IMR-90 (cell line): ENCODE measurements at regions not wholly inside any gene's neighbourhood (a gene's known extent, or its start where the extent isn't known, plus 50 kb on each side); places are given as distances from the start of the nearest gene placed in this dataset.

Experiments used
- ATAC-seq: fragments of 200-7000 bp; cut with Tn5 transposase; 2 replicates; pipeline ENCODE4 v1.9.1; 2020; ENCODE audit warnings: low read depth, mild to moderate bottlenecking, moderate library complexity
- BruUV-seq: library from RNA; stranded (reverse); fragments of 400-500 nt; replicated peaks from 2 replicates; lab custom pipeline; 2021; lab: Mats Ljungman, UMichigan
- CTCF ChIA-PET: fragments of 300-600 bp; formaldehyde crosslinking; extraction: SDS; loops from one replicate; lab custom pipeline; 2021; ENCODE audit warnings: antibody characterized with exemption; lab: Yijun Ruan, JAX
- POLR2A ChIA-PET: fragments of 300-600 bp; sonication (Branson Sonifier 250); formaldehyde crosslinking; loops from one replicate; lab custom pipeline; 2022; ENCODE audit warnings: antibody characterized with exemption; ENCODE audit not compliant: unreplicated experiment; lab: Charles Lee
- DNase-seq: peaks from one replicate; pipeline ENCODE4 v3.0.0; 2013
- H2AFZ ChIP-seq: replicated peaks from 2 replicates; pipeline ENCODE3; 2013; ENCODE audit warnings: low read length, mild to moderate bottlenecking; ENCODE audit not compliant: poor library complexity
- H2AK5ac ChIP-seq: 2 replicates; pipeline ENCODE4 v1.6.1; 2013; ENCODE audit warnings: low read depth, low read length, inconsistent platforms
- H2AK9ac ChIP-seq: replicated peaks from 2 replicates; pipeline ENCODE3; 2013; ENCODE audit warnings: mild to moderate bottlenecking, low read depth, low read length, moderate library complexity; ENCODE audit not compliant: poor library complexity
- H2BK120ac ChIP-seq: 2 replicates; pipeline ENCODE4 v1.6.1; 2013; ENCODE audit warnings: low read depth, low read length, inconsistent platforms
- H2BK15ac ChIP-seq: 3 replicates; pipeline ENCODE4 v1.6.1; 2013; ENCODE audit warnings: low read depth, low read length, inconsistent platforms
- H2BK20ac ChIP-seq: 2 replicates; pipeline ENCODE4 v1.6.1; 2013; ENCODE audit warnings: low read depth, mild to moderate bottlenecking, inconsistent platforms, low read length, moderate library complexity
- H2BK5ac ChIP-seq: 2 replicates; pipeline ENCODE4 v1.6.1; 2013; ENCODE audit warnings: mild to moderate bottlenecking, low read depth, low read length, inconsistent platforms; ENCODE audit not compliant: poor library complexity, severe bottlenecking
- H3K14ac ChIP-seq: replicated peaks from 2 replicates; pipeline ENCODE4 v1.6.1; 2013; ENCODE audit warnings: low read depth, low read length, inconsistent platforms
- H3K18ac ChIP-seq: 2 replicates; pipeline ENCODE4 v1.6.1; 2013; ENCODE audit warnings: low read depth, low read length, control low read depth
- H3K23ac ChIP-seq: 2 replicates; pipeline ENCODE4 v1.6.1; 2013; ENCODE audit warnings: low read depth, low read length, inconsistent platforms
- H3K27ac ChIP-seq: 2 replicates; pipeline ENCODE4 v1.5.1; 2013; ENCODE audit warnings: mild to moderate bottlenecking, control low read depth, low read length; ENCODE audit not compliant: insufficient read depth
- H3K27me3 ChIP-seq: 2 replicates; pipeline ENCODE4 v1.6.1; 2013; ENCODE audit warnings: low read length; ENCODE audit not compliant: control insufficient read depth, insufficient read depth
- H3K36me3 ChIP-seq: 2 replicates; pipeline ENCODE4 v1.6.1; 2013; ENCODE audit warnings: low read length, mixed read lengths; ENCODE audit not compliant: control insufficient read depth, insufficient read depth
- H3K4ac ChIP-seq: 2 replicates; pipeline ENCODE4 v1.6.1; 2013; ENCODE audit warnings: low read depth, low read length, inconsistent platforms
- H3K4me1 ChIP-seq: 2 replicates; pipeline ENCODE4 v1.6.1; 2013; ENCODE audit warnings: low read length, mixed read lengths; ENCODE audit not compliant: control insufficient read depth, insufficient read depth
- H3K4me2 ChIP-seq: 2 replicates; pipeline ENCODE4 v1.6.1; 2013; ENCODE audit warnings: low read depth, mild to moderate bottlenecking, control low read depth, low read length, moderate library complexity
- H3K4me3 ChIP-seq: 2 replicates; pipeline ENCODE4 v1.5.1; 2013; ENCODE audit warnings: low read depth, mild to moderate bottlenecking, control low read depth, low read length, moderate library complexity; ENCODE audit not compliant: insufficient read depth
- H3K56ac ChIP-seq: 2 replicates; pipeline ENCODE4 v1.6.1; 2013; ENCODE audit warnings: low read length, inconsistent platforms; ENCODE audit not compliant: insufficient read depth; ENCODE audit errors: extremely low read depth
- H3K79me1 ChIP-seq, 2 experiments: 2 replicates each; pipeline ENCODE4 v1.6.1; 2013; ENCODE audit warnings: low read length in 2 of 2, inconsistent platforms in 1 of 2, low read depth in 1 of 2
- H3K9ac ChIP-seq: 2 replicates; pipeline ENCODE4 v1.6.1; 2013; ENCODE audit warnings: low read depth, low read length, control low read depth
- H3K9me1 ChIP-seq: 2 replicates; pipeline ENCODE4 v1.6.1; 2013; ENCODE audit warnings: low read length, inconsistent platforms; ENCODE audit not compliant: insufficient read depth
- H3K9me3 ChIP-seq: 2 replicates; pipeline ENCODE4 v1.6.1; 2013; ENCODE audit warnings: low read length; ENCODE audit not compliant: control insufficient read depth, insufficient read depth
- H4K20me1 ChIP-seq: 2 replicates; pipeline ENCODE4 v1.6.1; 2013; ENCODE audit warnings: low read length, inconsistent platforms; ENCODE audit not compliant: insufficient read depth
- H4K5ac ChIP-seq: 2 replicates; pipeline ENCODE4 v1.6.1; 2013; ENCODE audit warnings: mild to moderate bottlenecking, low read depth, low read length, control low read depth
- H4K8ac ChIP-seq, 2 experiments: 2 replicates each; pipeline ENCODE4 v1.6.1; 2013; ENCODE audit warnings: low read depth in 2 of 2, low read length in 2 of 2, control low read depth in 1 of 2, inconsistent platforms in 1 of 2
- H4K91ac ChIP-seq: 2 replicates; pipeline ENCODE4 v1.6.1; 2013; ENCODE audit warnings: low read depth, low read length, inconsistent platforms; ENCODE audit not compliant: insufficient read depth
- BHLHE40 ChIP-seq: fragments of 150-350 bp; IDR thresholded peaks from 2 replicates; pipeline ENCODE4 v1.6.1; 2016; ENCODE audit warnings: mild to moderate bottlenecking, low read depth, low read length
- CHD1 ChIP-seq: IDR thresholded peaks from 2 replicates; pipeline ENCODE4 v1.6.1; 2012; ENCODE audit warnings: low read depth, low read length, improper control_type of control experiment
- RCOR1 ChIP-seq: IDR thresholded peaks from 2 replicates; pipeline ENCODE4 v1.6.1; 2012; ENCODE audit warnings: mild to moderate bottlenecking, low read length, improper control_type of control experiment; ENCODE audit not compliant: insufficient replicate concordance
- WGBS, 2 experiments: methylation state at CpG; one replicate each; pipeline versions ENCODE4 v1.1.5 to v1.1.7; 2013; ENCODE audit warnings: missing lambda C conversion rate in 2 of 2; ENCODE audit not compliant: insufficient read length in 1 of 2; ENCODE audit errors: extremely low coverage in 2 of 2; 5-methylcytosine and 5-hydroxymethylcytosine counted together
- dilution Hi-C: fragments of 300-500 bp; cut with HindIII; formaldehyde crosslinking; loops from one replicate; pipeline ENCODE4 v1.14.3; 2018; ENCODE audit warnings: low sequenced_read_pairs; ENCODE audit not compliant: unreplicated experiment
- in situ Hi-C: fragments of 300-500 bp; cut with MboI; formaldehyde crosslinking; loops from 3 replicates; pipeline ENCODE4 v1.14.3; 2019; ENCODE audit warnings: low sequenced_read_pairs, inconsistent platforms, mixed read lengths
- intact Hi-C: fragments of 100-400 bp; cut with micrococcal nuclease; formaldehyde crosslinking; loops from 2 replicates; pipeline ENCODE4 v1.10.0; 2022

DNA sequence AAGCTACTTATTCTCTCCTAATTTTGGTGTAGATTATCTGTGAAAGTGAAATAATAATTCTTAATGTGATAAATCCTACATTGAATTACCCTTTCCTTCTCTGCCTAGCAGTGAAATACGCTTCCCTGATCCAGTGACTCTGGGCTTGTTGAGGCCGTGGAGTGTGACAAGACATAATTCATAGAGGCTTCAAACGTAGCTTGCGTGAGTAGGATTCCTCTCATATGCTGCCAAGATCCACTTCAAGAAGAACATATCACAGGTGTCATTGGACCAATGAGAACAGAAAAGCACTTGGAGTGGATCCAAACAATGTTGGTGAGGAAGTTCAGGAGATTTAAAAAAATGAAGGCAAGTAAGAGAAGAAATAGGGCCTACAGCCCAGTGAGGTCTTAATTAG, 221.3 kb upstream of the TMEFF2 start:
- Histone ChIP-seq H4K5ac (no peak overlapping the region), H2BK15ac (no peak overlapping the region), H3K4me3 (no peak overlapping the region), H3K27ac (no peak overlapping the region), H3K23ac (no peak overlapping the region), H2BK5ac (no peak overlapping the region), H3K4me1 (no peaks in the 10 kb centered on the region), H2BK120ac (no peak overlapping the region), H3K27me3 (no peaks in the 10 kb centered on the region), H4K91ac (no peak overlapping the region), H3K56ac (no peak overlapping the region), H4K20me1 (no peaks in the 10 kb centered on the region), H3K9me3 (peaks cover 3% of the 10 kb centered on the region; the same call in 1 of the 2 replicates), H3K79me1 (no peaks in the 10 kb centered on the region), H2AK5ac (no peak overlapping the region), H3K9ac (no peak overlapping the region), H2BK20ac (no peak overlapping the region), H2AK9ac (no peak overlapping the region), H3K36me3 (no peaks in the 10 kb centered on the region), H3K4ac (no peak overlapping the region), H3K14ac (no peak overlapping the region), H2AFZ (no peak overlapping the region), H4K8ac (no peak overlapping the region), H3K18ac (no peak overlapping the region), H3K9me1 (no peaks in the 10 kb centered on the region), H3K4me2 (no peak overlapping the region)
- intact Hi-C loops (no loop called here), in situ Hi-C loops (no loop called here), dilution Hi-C loops (no loop called here)
- BruUV-seq = no TSS peak
- ChIA-PET POLR2A (no interaction called here), CTCF (no interaction called here)
- TF ChIP-seq RCOR1 = no peak
- TF ChIP-seq BHLHE40 = no peak
- no peak for TF ChIP-seq CHD1
- DNase-seq = no peak
- no CpG with 5 or more reads among the region's 4 CpGs for WGBS, 2 experiments
- ATAC-seq = no peak
